Activated naive CD8-positive, alpha-beta T cell treated with anti-CD3 and anti-CD28 coated beads, Interleukin-2, amount 10 ng/mL, durations not matched to agents 7 days and 5 days (primary cell): ENCODE measurements at regions not wholly inside any gene's neighbourhood (a gene's known extent, or its start where the extent isn't known, plus 50 kb on each side); places are given as distances from the start of the nearest gene placed in this dataset.

ENCODE experiments used
- ATAC-seq: fragments of 150-1000 bp; cut with Tn5 transposase; one replicate; pipeline ENCODE4 v1.10.0; 2021; ENCODE audit warnings: low read depth, moderate library complexity
- POLR2A ChIA-PET: fragments of 350-600 bp; sonication (Branson Sonifier 250); formaldehyde crosslinking; loops from one replicate; lab custom pipeline; 2021; ENCODE audit warnings: antibody characterized with exemption; lab: Charles Lee
- DNase-seq: peaks from one replicate; pipeline ENCODE4 v3.0.0; 2021
- H3K27ac Mint-ChIP-seq: one replicate; pipeline ENCODE4 v1.8.0; 2022; ENCODE audit warnings: mild to moderate bottlenecking, mixed read lengths
- H3K27me3 Mint-ChIP-seq: one replicate; pipeline ENCODE4 v1.8.0; 2022; ENCODE audit warnings: mild to moderate bottlenecking, moderate library complexity, mixed read lengths
- H3K36me3 Mint-ChIP-seq: one replicate; pipeline ENCODE4 v1.8.0; 2021; ENCODE audit warnings: mild to moderate bottlenecking, mixed read lengths
- H3K4me1 Mint-ChIP-seq: one replicate; pipeline ENCODE4 v1.8.0; 2021; ENCODE audit warnings: mixed read lengths
- H3K4me3 Mint-ChIP-seq: one replicate; pipeline ENCODE4 v1.8.0; 2022; ENCODE audit warnings: mild to moderate bottlenecking, moderate library complexity, mixed read lengths
- H3K9me3 Mint-ChIP-seq: one replicate; pipeline ENCODE4 v1.8.0; 2021; ENCODE audit warnings: mixed read lengths

GRCh38 chr6:145420599-145420998 lies 314.7 kb downstream of the EPM2A start:
- Mint-ChIP-seq H3K36me3 (no peaks in the 10 kb centered on the region), H3K4me1 (no peaks in the 10 kb centered on the region), H3K9me3 (no peaks in the 10 kb centered on the region), H3K27ac (no peak overlapping the region), H3K27me3 (peaks cover 3% of the 10 kb centered on the region), H3K4me3 (no peak overlapping the region)
- POLR2A ChIA-PET = no interaction called here
- DNase-seq (no peak), ATAC-seq (no peak)

GRCh38 chr6:145423936-145424335 lies 311.4 kb downstream of the EPM2A start:
- DNase-seq (no peak), ATAC-seq (no peak)
- POLR2A ChIA-PET = no interaction called here
- no peaks in the 10 kb centered on the region for H3K9me3 Mint-ChIP-seq
- no peaks in the 10 kb centered on the region for H3K36me3 Mint-ChIP-seq
- H3K27me3 Mint-ChIP-seq = peaks cover 3% of the 10 kb centered on the region
- H3K4me1 Mint-ChIP-seq = no peaks in the 10 kb centered on the region
- H3K27ac Mint-ChIP-seq = no peak overlapping the region
- H3K4me3 Mint-ChIP-seq = no peak overlapping the region

GRCh38 chr6:145427232-145427631 lies 308.1 kb downstream of the EPM2A start:
- Mint-ChIP-seq H3K36me3 (no peaks in the 10 kb centered on the region), H3K27me3 (peaks cover 2% of the 10 kb centered on the region), H3K27ac (no peak overlapping the region), H3K9me3 (no peaks in the 10 kb centered on the region), H3K4me3 (no peak overlapping the region), H3K4me1 (no peaks in the 10 kb centered on the region)
- ATAC-seq = no peak
- no peak for DNase-seq
- POLR2A ChIA-PET = no interaction called here

DNA sequence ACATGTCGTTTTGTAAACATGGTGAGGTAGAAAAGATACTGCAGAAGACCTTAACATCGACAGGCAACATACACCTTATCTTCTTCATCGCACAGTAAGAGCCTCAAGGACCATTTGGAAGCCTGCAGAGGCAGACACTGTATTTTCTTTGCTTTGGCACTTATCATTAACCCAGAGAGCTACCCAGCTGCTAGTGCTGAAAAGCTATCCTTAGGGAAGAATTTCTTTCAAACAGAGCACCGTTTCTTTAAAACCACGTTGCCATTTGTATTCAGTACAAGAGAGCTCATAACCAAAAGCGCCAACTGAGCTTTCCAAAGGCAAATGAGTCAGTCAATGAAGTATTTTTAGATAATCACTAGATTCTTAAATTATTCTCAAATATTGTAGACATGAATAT lies 306.6 kb downstream of the EPM2A start:
- Mint-ChIP-seq H3K27ac (no peak overlapping the region), H3K4me1 (no peaks in the 10 kb centered on the region), H3K36me3 (no peaks in the 10 kb centered on the region), H3K4me3 (no peak overlapping the region), H3K27me3 (no peaks in the 10 kb centered on the region), H3K9me3 (no peaks in the 10 kb centered on the region)
- DNase-seq = no peak
- POLR2A ChIA-PET = no interaction called here
- no peak for ATAC-seq

- Mint-ChIP-seq H3K4me1 (no peaks in the 10 kb centered on the region), H3K27ac (no peak overlapping the region), H3K4me3 (no peak overlapping the region), H3K27me3 (no peaks in the 10 kb centered on the region), H3K9me3 (peaks cover 11% of the 10 kb centered on the region), H3K36me3 (no peaks in the 10 kb centered on the region)
- DNase-seq (no peak), ATAC-seq (no peak)
- POLR2A ChIA-PET = no interaction called here
These were observed 293.2 kb downstream of the EPM2A start for GRCh38 chr6:145442110-145442509.

DNA sequence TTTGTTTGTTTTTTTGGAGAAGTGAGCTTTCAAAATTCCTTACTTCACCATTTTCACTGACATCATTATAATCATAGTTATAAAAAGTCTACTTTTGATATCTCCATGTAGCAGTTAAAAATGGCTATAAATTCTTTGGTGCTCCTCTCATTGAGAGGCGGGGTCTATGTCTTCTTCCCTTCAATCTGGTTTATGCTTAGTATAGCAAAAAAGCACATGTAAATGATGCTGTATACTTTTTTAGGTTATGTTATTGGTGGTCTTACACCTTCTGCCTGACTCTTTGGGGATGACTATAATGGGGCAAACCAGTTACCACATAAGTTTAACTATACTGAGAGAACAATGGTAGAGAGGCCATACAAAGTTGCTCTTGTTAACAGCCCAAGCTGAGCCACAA lies 289.6 kb downstream of the EPM2A start:
- Mint-ChIP-seq H3K4me3 (no peak overlapping the region), H3K9me3 (peaks cover 11% of the 10 kb centered on the region), H3K27ac (no peak overlapping the region), H3K36me3 (no peaks in the 10 kb centered on the region), H3K4me1 (no peaks in the 10 kb centered on the region), H3K27me3 (no peaks in the 10 kb centered on the region)
- DNase-seq (no peak), ATAC-seq (no peak)
- POLR2A ChIA-PET = no interaction called here

DNA sequence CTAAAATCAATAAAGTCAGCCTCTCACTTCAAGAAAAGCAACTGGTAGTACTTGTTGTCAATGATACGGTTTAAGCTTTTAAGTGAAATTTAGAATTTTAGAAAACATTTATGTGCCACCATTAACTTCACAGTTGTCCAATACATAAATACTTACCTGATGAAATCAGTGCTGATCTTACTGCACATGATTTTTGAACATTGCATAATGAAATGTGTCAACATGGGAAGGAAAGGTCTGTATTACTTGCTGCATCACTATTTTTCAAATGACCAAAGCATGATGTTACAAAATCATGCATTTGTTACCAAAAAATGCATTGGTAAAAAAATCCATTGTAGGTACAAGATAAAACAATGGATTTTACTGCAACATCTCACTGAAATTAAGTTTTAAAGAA lies 284.3 kb downstream of the EPM2A start:
- no peak overlapping the region for H3K4me3 Mint-ChIP-seq
- no peak overlapping the region for H3K27ac Mint-ChIP-seq
- POLR2A ChIA-PET = no interaction called here

DNA sequence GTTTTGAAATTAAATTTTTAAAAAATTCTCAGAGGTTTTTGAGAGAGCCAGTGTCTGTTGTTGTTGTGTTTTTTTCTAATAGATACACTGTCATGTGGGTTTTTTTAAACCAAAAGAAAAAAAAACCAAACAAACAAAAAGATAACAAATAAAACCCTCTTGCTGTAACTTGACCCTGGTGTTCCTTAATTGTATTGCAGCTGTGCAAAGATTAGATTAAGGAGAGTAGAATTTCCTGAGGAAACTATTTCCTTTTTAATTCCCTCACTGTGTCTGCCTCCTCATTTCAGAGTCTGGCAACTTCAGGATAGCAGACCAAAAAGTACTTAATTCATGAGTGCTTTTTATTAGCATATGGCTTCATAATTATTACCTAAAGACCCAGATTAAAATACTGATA lies 281.9 kb downstream of the EPM2A start:
- H3K27me3 Mint-ChIP-seq = no peaks in the 10 kb centered on the region
- H3K4me3 Mint-ChIP-seq = no peak overlapping the region
- no peak overlapping the region for H3K27ac Mint-ChIP-seq
- peaks cover 3% of the 10 kb centered on the region for H3K9me3 Mint-ChIP-seq
- POLR2A ChIA-PET = no interaction called here
- no peaks in the 10 kb centered on the region for H3K4me1 Mint-ChIP-seq
- no peak for DNase-seq
- H3K36me3 Mint-ChIP-seq = no peaks in the 10 kb centered on the region
- no peak for ATAC-seq

More for the DNA sequence above, 284.3 kb downstream of the EPM2A start:
- Mint-ChIP-seq H3K4me1 (no peaks in the 10 kb centered on the region), H3K36me3 (no peaks in the 10 kb centered on the region), H3K9me3 (peaks cover 7% of the 10 kb centered on the region), H3K27me3 (no peaks in the 10 kb centered on the region)
- ATAC-seq (no peak), DNase-seq (no peak)

DNA sequence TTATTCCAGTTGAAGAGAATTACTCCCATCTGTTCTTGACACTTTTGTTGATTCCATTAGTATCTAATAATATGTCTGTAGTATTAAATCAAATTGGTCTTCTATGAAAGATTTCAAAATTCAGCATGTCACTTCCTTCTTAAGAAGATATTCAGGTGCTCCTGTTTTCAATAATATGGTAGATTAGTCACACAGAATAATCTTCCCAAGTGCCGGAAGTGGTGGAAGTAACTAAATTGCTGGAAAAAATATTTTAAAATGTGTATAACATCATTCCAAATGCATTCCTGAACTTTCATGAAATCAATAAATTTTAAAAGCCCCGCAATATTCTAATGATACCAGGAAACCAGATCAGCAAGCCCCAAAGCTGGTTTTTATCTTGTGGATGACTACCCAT lies 281.3 kb downstream of the EPM2A start:
- H3K27me3 Mint-ChIP-seq = no peaks in the 10 kb centered on the region
- POLR2A ChIA-PET = no interaction called here
- H3K36me3 Mint-ChIP-seq = no peaks in the 10 kb centered on the region
- ATAC-seq (no peak), DNase-seq (no peak)
- H3K4me1 Mint-ChIP-seq = no peaks in the 10 kb centered on the region
- H3K27ac Mint-ChIP-seq = no peak overlapping the region
- H3K4me3 Mint-ChIP-seq = no peak overlapping the region
- peaks cover 3% of the 10 kb centered on the region for H3K9me3 Mint-ChIP-seq

GRCh38 chr6:145457556-145457955 lies 277.8 kb downstream of the EPM2A start:
- Mint-ChIP-seq H3K4me3 (no peak overlapping the region), H3K4me1 (no peaks in the 10 kb centered on the region), H3K9me3 (no peaks in the 10 kb centered on the region), H3K27me3 (no peaks in the 10 kb centered on the region), H3K27ac (no peak overlapping the region), H3K36me3 (no peaks in the 10 kb centered on the region)
- ATAC-seq (no peak), DNase-seq (no peak)
- POLR2A ChIA-PET = no interaction called here

DNA sequence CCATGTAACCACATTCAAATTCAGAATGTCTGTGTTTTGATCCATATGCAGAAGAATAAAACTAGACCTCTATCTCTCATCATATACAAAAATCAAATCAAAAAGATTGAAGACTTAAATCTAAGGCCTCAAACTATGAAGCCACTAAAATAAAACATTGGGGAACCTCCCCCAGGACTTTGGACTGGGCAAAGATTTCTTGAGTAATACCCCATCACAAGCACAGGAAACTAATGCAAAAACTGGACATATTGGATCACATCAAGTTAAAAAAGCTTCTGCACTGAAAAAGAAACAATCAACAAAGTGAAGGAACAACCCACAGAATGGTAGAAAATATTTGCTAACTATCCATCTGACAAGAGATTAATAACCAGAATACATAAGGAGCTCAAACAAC lies 266.8 kb downstream of the EPM2A start:
- no peak overlapping the region for H3K4me3 Mint-ChIP-seq
- H3K4me1 Mint-ChIP-seq = no peaks in the 10 kb centered on the region
- peaks cover 1% of the 10 kb centered on the region for H3K9me3 Mint-ChIP-seq
- DNase-seq (no peak), ATAC-seq (no peak)
- no peaks in the 10 kb centered on the region for H3K27me3 Mint-ChIP-seq
- POLR2A ChIA-PET = no interaction called here
- no peaks in the 10 kb centered on the region for H3K36me3 Mint-ChIP-seq
- no peak overlapping the region for H3K27ac Mint-ChIP-seq

DNA sequence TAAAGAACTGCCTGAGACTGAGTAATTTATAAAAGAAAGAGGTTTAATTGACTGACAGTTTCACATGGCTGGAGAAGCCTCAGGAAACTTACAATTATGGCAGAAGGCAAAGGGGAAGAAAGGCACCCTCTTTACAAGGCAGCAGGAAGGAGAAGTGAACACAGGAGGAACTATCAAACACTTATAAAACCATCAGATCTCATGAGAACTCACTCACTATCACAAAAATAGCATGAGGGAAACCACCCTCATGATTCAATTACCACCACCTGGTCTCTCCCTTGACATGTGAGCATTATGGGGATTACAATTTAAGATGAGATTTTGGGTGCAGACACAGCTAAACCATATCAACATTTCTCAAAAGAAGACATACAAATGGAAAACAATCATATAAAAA lies 266.3 kb downstream of the EPM2A start:
- POLR2A ChIA-PET = no interaction called here
- Mint-ChIP-seq H3K36me3 (no peaks in the 10 kb centered on the region), H3K27ac (no peak overlapping the region), H3K4me1 (no peaks in the 10 kb centered on the region), H3K9me3 (peaks cover 1% of the 10 kb centered on the region), H3K4me3 (no peak overlapping the region), H3K27me3 (no peaks in the 10 kb centered on the region)
- ATAC-seq (no peak), DNase-seq (no peak)

DNA sequence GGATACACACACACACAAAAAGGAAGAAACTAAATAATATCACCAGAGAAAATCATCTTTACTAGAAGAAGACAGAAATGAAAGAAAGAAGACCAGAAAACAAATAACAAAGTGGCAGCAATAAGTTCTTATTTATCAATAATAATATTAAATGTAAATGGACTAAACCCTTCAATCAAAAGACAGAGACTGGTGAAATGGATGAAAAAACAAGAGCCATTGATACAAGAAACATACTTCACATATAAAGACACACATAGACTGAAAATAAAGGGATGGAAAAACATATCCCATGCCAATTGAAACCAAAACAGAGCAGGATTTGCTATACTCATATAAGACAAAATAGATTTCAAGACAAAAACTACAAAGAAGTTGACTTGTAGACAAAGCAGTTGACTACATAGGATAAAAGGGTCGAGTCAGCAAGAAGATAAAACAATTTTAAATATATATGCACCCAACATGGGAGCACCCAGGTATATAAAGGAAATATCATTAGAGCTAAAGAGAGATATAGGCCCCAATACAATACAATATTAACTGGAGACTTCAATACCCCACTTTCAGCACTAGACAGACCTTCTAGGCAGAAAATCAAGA lies 259.4 kb downstream of the EPM2A start:
- POLR2A ChIA-PET = no interaction called here
- H3K27ac Mint-ChIP-seq = no peak overlapping the region

GRCh38 chr6:145480024-145480423 lies 255.3 kb downstream of the EPM2A start:
- Mint-ChIP-seq H3K4me1 (no peaks in the 10 kb centered on the region), H3K27me3 (no peaks in the 10 kb centered on the region), H3K9me3 (peaks cover 3% of the 10 kb centered on the region), H3K27ac (no peak overlapping the region), H3K4me3 (no peak overlapping the region), H3K36me3 (no peaks in the 10 kb centered on the region)
- POLR2A ChIA-PET = no interaction called here
- DNase-seq (no peak), ATAC-seq (no peak)

More for the DNA sequence above, 259.4 kb downstream of the EPM2A start:
- Mint-ChIP-seq H3K36me3 (no peaks in the 10 kb centered on the region), H3K4me1 (no peaks in the 10 kb centered on the region), H3K4me3 (no peak overlapping the region), H3K27me3 (no peaks in the 10 kb centered on the region), H3K9me3 (peaks cover 3% of the 10 kb centered on the region)
- DNase-seq (no peak), ATAC-seq (no peak)
